GM18520 (cell line): ENCODE measurements at regions not wholly inside any gene's neighbourhood (a gene's known extent, or its start where the extent isn't known, plus 50 kb on each side); places are given as distances from the start of the nearest gene placed in this dataset.
A peak's percentile ranks its signal among the peaks of the same experiment; 100 is the strongest.

Experiments used
- ATAC-seq: cut with Tn5 transposase; IDR thresholded peaks from one replicate; pipeline ENCODE4 v1.9.1; 2021; ENCODE audit not compliant: unreplicated experiment

DNA sequence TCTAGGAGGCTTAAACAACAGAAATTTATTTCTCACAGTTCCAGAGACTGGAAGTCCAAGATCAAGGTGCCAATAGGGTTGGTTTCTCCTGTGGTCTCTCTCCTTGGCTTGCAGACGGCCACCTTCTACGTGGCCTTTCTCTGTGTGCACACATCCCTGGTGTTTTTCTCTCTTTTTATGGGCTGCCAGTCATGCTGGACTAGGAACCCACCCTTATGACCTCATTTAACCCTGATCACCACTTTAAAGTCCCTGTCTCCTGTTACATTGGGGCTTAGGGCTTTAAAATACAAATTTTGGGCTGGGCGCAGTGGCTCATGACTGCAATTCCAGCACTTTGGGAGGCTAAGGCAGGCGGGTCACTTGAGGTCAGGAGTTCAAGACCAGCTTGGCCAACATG is 157.1 kb downstream of the TLE1 start:
- ATAC-seq, result no peak

DNA sequence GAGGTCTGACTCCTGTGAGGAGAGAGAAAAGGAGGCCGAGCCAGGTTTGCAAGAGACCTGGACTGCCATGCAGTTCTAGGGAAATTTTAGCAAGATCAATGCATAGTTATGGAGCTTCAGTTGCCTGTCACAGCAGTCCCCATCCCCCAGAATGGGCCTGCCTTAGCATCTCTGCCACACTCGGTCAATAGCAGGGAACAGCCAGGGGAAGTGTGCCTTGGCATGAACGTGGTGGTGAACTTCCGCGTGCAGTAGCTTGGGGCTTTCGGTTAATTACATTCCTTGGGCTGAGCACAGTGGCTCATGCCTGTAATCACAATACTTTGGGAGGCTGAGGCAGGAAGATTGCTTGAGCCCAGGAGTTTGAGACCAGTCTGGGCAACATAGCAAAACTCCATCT is 157.8 kb downstream of the TLE1 start:
- ATAC-seq, result no peak

DNA sequence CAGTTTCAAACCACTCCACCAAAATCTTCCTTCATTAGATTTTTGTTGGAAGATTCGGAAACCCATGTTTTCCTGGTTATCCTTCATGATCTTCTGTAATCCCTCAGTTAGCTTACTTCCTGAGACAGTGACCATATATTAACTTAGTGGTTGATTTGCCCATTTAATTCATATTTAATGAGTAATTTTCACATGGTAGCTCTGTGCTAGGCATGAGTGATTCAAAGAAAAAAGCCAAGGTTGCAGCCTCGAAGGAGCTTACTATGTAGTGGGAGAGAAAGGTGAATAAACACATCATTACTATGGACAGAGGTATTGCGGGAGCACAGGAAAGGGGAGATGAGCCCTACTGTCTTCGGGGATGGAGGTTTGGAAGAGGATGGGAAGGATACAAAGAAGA is 158.5 kb downstream of the TLE1 start:
- peak; percentile 10 for ATAC-seq

DNA sequence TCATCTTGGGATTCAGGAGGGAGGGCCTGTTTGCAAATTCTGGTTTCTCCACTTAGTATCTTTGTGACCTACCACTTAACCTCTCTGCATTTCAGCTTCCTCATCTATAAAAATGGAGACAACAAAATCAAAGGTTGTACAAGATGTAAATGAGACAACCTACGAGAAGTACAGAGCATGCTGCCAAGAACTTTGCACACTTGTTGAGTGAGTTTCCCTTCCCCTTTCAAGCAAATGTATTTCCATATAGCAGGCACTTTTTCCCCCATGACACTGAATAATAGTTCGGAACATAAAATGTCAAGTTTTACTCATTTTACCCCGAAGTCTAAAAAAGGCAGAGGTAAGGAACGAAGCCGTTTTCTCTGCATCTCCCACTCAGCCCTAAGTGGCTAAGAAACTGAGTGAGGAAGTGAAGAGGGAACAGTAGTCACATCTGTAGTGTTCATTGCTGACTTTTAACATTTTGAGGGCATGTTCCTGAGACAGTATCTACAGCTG is 159.0 kb downstream of the TLE1 start:
- ATAC-seq, result peak; percentile 41

DNA sequence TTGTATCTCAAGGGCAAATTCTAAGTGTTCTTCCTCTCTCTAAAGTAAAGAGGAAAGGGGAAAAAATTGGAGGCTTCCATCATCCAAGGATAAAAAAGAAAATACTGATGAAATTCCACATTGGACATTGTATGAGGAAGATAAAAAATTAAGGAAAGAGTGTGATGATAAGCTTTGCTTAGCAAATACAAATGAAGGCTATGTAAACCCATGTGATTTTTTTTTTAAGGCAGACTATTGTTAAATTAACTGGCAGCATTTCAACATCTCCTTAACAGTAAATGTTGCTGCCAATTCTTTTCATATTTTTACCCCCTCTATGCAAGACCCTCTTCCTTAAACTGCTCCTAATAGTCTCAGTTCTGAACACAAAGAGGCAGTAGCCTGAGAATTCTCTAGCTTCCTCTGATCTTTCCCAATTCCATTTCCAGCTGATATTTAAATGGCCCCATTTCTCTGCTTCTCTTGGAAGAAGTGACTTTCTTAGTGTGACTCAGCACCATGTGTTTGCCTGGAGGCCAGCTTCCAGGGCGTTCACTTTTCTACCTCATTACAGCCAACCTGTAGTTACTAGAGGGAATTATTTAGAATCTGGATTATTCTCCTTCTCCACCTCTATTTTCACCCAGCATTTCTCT is 159.7 kb downstream of the TLE1 start:
- no peak for ATAC-seq

- no peak for ATAC-seq
Observed at GRCh38 chr9:81526587-81526986, 162.8 kb downstream of the TLE1 start.

- peak; percentile 65 for ATAC-seq
Observed at GRCh38 chr9:81522716-81523551, 166.4 kb downstream of the TLE1 start.

- ATAC-seq, result no peak
Observed at GRCh38 chr9:81521892-81522291, 167.5 kb downstream of the TLE1 start.

- no peak for ATAC-seq
Observed at GRCh38 chr9:81519816-81520495, 169.4 kb downstream of the TLE1 start.

DNA sequence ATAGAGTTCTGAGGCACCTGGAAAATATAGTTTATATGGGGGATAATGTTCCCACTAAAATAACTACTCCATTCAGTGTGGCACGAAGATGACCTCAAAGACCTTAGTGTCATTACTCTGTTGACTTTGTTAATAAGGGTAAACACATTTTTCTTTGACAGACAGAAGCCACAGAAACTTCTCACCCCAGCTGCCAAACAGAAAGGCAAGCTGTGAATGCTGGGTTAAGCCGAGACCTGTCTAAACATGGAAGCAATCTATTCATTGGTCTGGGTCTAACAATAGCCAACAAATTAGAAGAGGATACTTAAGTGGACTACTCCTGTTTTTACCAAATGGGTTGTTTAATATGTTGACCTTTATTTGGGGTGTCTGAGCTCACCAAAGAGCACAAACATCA is 171.4 kb downstream of the TLE1 start:
- peak; percentile 52 for ATAC-seq

- no peak for ATAC-seq
Observed at GRCh38 chr9:81513059-81513458, 176.3 kb downstream of the TLE1 start.

DNA sequence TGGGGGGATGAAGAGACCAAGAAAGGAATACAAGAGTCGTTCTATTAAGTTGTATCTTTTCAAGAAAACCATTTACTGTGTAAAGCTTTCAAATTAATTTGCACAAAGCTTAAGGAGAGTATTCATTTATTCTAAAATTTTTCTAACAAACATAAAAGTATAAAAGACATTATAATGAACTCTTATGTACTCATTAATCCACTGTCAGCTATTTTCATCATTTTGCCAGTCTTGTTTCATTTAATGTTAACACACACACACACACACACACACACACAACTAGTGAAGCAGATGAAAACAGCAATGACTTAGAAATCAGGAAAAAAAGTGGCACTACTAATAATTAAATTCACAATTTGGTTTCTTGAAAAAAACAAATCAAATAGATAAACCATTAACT is 176.7 kb downstream of the TLE1 start:
- no peak for ATAC-seq

- no peak for ATAC-seq
Observed at GRCh38 chr9:81508476-81508875, 180.9 kb downstream of the TLE1 start.

- ATAC-seq, result no peak
Observed at GRCh38 chr9:81506941-81507864, 182.1 kb downstream of the TLE1 start.

GRCh38 chr9:81499594-81499993 is 189.8 kb downstream of the TLE1 start:
- no peak for ATAC-seq

- ATAC-seq, result no peak
Observed at GRCh38 chr9:81499021-81499454, 190.3 kb downstream of the TLE1 start.

DNA sequence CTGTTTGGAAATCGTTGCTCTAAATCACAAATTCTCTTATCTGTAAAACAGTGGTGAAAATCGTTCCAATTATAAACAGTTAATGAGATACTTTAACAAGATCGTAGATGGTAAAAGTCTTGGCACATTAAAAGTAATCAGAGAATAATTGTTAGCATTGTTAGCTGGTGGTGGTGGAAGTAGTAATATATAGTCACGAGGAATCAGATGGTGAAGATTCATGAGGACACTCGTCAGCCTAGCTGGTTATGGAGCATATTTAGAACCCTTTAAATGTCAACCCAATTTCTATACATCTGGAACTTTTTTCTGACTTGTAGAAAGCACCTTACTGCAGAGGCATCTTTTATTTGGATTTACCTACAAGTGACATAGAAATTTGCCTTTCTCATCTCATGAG is 190.8 kb downstream of the TLE1 start:
- ATAC-seq, result no peak

DNA sequence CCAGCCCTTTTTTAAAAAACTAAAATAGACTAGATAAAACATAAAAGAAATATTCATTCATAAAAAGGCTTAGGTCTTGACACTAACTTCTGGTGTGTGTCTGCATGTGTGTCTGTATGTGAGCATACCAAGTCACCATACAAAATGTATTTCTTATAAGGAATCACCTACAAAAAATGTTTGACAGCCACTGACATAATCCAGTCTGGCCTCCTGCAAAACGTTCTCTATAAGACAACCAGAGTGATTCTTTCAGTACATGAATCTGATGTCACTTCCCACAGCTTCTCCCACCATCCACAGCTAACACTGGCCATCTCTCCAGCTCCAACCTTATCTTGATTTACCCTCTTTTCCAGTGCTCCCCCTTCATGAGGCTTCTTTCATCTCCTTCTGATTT is 192.3 kb downstream of the TLE1 start:
- ATAC-seq, result no peak

DNA sequence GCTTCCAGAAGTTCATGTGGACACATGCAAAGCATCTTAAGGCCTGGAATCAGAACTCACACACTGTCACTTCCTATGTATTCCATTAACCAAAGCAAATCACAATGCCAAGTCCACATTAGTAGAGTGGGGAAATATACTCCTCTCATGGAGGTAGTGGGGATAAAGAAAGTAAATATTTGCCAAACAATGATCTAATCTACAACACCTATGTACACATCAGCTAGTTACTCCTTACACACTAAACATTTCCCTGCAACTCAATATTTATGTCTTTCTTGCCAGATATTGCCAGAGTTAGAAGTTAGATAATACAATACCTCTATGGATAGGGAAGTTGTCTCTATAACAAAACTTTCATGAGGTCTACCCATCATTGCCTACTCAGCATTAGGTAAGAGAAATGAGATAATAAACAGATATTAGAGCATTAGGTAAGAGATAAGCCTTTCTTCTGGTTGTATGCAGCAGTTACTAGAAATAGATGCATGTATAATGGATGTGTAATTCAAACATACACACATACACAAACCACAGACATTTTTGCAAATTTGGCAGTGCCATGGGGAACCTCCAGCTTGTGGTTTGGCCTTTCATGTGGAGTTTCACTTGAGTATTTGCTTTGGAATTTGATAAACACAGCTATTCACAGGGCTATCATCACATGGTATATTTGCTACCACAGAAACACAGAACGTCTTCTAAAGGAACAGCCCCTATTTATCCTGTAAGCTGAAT is 196.5 kb downstream of the TLE1 start:
- no peak for ATAC-seq
